Thyroid gland (tissue), 4 donors: ENCODE measurements at regions not wholly inside any gene's neighbourhood (a gene's known extent, or its start where the extent isn't known, plus 50 kb on each side); places are given as distances from the start of the nearest gene placed in this dataset.

ENCODE experiments used
- DNase-seq, 2 donors: peaks; one replicate each; pipeline ENCODE4 v3.0.0-alpha.2; 2019
- H3K27ac ChIP-seq, 3 donors: fragments of 200-600 bp; sonication (generic); 1 replicate in 2 of 3; 2 replicates in 1 of 3; pipeline ENCODE4 v1.5.1; 2016 to 2019; ENCODE audit warnings: mild to moderate bottlenecking in 1 of 3, moderate library complexity in 1 of 3
- H3K27me3 ChIP-seq: fragments of 200-600 bp; sonication (generic); one replicate; pipeline ENCODE4 v1.5.1; 2019
- H3K36me3 ChIP-seq, 2 donors: fragments of 200-600 bp; sonication (generic); one replicate each; pipeline ENCODE4 v1.5.1; 2016 to 2019
- H3K4me1 ChIP-seq, 2 donors: fragments of 200-600 bp; sonication (generic); one replicate each; pipeline ENCODE4 v1.5.1; 2017 to 2019
- H3K4me3 ChIP-seq, 3 donors: fragments of 200-600 bp; sonication (generic); replicated peaks in 1 of 3; 1 replicate in 2 of 3; 2 replicates in 1 of 3; pipeline ENCODE4 v1.5.1; 2016; ENCODE audit warnings: mild to moderate bottlenecking in 1 of 3
- H3K9me3 ChIP-seq: fragments of 200-600 bp; sonication (generic); one replicate; pipeline ENCODE4 v1.5.1; 2017
- CTCF ChIP-seq, 6 experiments: fragments of 200-600 bp in 3 of 6; fragments of 450-650 bp in 3 of 6; sonication (generic) in 3 of 6; IDR thresholded peaks; one replicate each; pipeline ENCODE4 v1.5.1; 2016 to 2019; ENCODE audit warnings: antibody characterized with exemption in 6 of 6, mild to moderate bottlenecking in 2 of 6, inconsistent platforms in 1 of 6, moderate library complexity in 1 of 6
- POLR2A ChIP-seq, 2 donors: fragments of 450-650 bp; IDR thresholded peaks; one replicate each; pipeline ENCODE4 v1.6.1; 2017; ENCODE audit warnings: antibody characterized with exemption in 2 of 2, mild to moderate bottlenecking in 2 of 2, moderate library complexity in 1 of 2
- WGBS, 2 donors: methylation state at CpG; one replicate each; pipeline ENCODE4 v1.1.5; 2017; 5-methylcytosine and 5-hydroxymethylcytosine counted together
- intact Hi-C: fragments of 100-400 bp; cut with DNase I; formaldehyde crosslinking; loops from one replicate; pipeline ENCODE4 v1.15.1; 2023

GRCh38 chr6:18893540-18894269 lies 506.6 kb downstream of the RNF144B start:
- Histone ChIP-seq H3K4me3 (no peak overlapping the region), H3K27me3 (no peaks in the 10 kb centered on the region), H3K9me3 (no peaks in the 10 kb centered on the region), H3K4me1 (no peaks in the 10 kb centered on the region), H3K27ac (no peak overlapping the region), H3K36me3 (no peaks in the 10 kb centered on the region)
- no peak for DNase-seq
- TF ChIP-seq CTCF (IDR thresholded peaks at IDR 0.05) = no peak
- no peak for TF ChIP-seq POLR2A (IDR thresholded peaks at IDR 0.05)
- intact Hi-C loops = no loop called here
- 44 to 50% methylated on average over 7 of the region's 7 CpGs for WGBS, 2 donors

GRCh38 chr6:18897350-18897749 lies 510.2 kb downstream of the RNF144B start:
- TF ChIP-seq CTCF (IDR thresholded peaks at IDR 0.05) = no peak
- no peak for TF ChIP-seq POLR2A (IDR thresholded peaks at IDR 0.05)
- Histone ChIP-seq H3K27ac (no peak overlapping the region), H3K36me3 (no peaks in the 10 kb centered on the region), H3K4me3 (no peak overlapping the region), H3K4me1 (no peaks in the 10 kb centered on the region), H3K9me3 (no peaks in the 10 kb centered on the region), H3K27me3 (no peaks in the 10 kb centered on the region)
- intact Hi-C loops = no loop called here
- no peak for DNase-seq

GRCh38 chr6:18904681-18905080 lies 517.5 kb downstream of the RNF144B start:
- no peak for TF ChIP-seq CTCF (IDR thresholded peaks at IDR 0.05)
- no peak for TF ChIP-seq POLR2A (IDR thresholded peaks at IDR 0.05)
- no peak for DNase-seq
- H3K27ac ChIP-seq = no peak overlapping the region
- H3K27me3 ChIP-seq = no peaks in the 10 kb centered on the region
- WGBS, 2 donors = 93 to 97% methylated on average over 2 of the region's 2 CpGs
- H3K4me1 ChIP-seq = no peaks in the 10 kb centered on the region
- H3K36me3 ChIP-seq = no peaks in the 10 kb centered on the region
- intact Hi-C loops = no loop called here
- H3K4me3 ChIP-seq = no peak overlapping the region
- no peaks in the 10 kb centered on the region for H3K9me3 ChIP-seq

- intact Hi-C loops = no loop called here
- H3K36me3 ChIP-seq = no peaks in the 10 kb centered on the region
Measured at GRCh38 chr6:18920701-18921100, 533.6 kb downstream of the RNF144B start.

More at GRCh38 chr6:18920701-18921100, 533.6 kb downstream of the RNF144B start:
- Histone ChIP-seq H3K27ac (no peak overlapping the region), H3K4me3 (no peak overlapping the region), H3K4me1 (no peaks in the 10 kb centered on the region), H3K27me3 (no peaks in the 10 kb centered on the region), H3K9me3 (no peaks in the 10 kb centered on the region)
- TF ChIP-seq POLR2A (IDR thresholded peaks at IDR 0.05) (no peak), CTCF (IDR thresholded peaks at IDR 0.05) (no peak)
- DNase-seq = no peak
- WGBS, 2 donors = 84 to 86% methylated on average over 3 of the region's 3 CpGs
